H1 (cell line): ENCODE measurements at regions not wholly inside any gene's neighbourhood (a gene's known extent, or its start where the extent isn't known, plus 50 kb on each side); places are given as distances from the start of the nearest gene placed in this dataset.

Source experiments
- CEBPB ChIP-seq: IDR thresholded peaks from 2 replicates; pipeline ENCODE4 v1.6.1; 2012; ENCODE audit warnings: low read depth, low read length

- TF ChIP-seq CEBPB: no peak
These were observed 485.8 kb upstream of the MGMT start (continued) for GRCh38 chr10:128981251-128981650.
